Gastrocnemius medialis (tissue), 4 donors: ENCODE measurements at regions not wholly inside any gene's neighbourhood (a gene's known extent, or its start where the extent isn't known, plus 50 kb on each side); places are given as distances from the start of the nearest gene placed in this dataset.

Experiments used
- CTCF ChIP-seq, 5 experiments: fragments of 450-650 bp in 3 of 5; fragments of 200-600 bp in 2 of 5; sonication (generic) in 2 of 5; IDR thresholded peaks in 4 of 5; conservative IDR thresholded peaks in 1 of 5; 1 replicate in 4 of 5; 2 replicates in 1 of 5; pipeline ENCODE4 v1.5.1; 2016 to 2019; ENCODE audit warnings: antibody characterized with exemption in 5 of 5, mild to moderate bottlenecking in 3 of 5, moderate library complexity in 3 of 5
- POLR2A ChIP-seq, 2 donors: fragments of 450-650 bp; IDR thresholded peaks; one replicate each; pipeline ENCODE4 v1.6.1; 2017; ENCODE audit warnings: antibody characterized with exemption in 2 of 2, mild to moderate bottlenecking in 2 of 2, moderate library complexity in 2 of 2

GRCh38 chr3:25156626-25157025 is 271.4 kb upstream of the RARB start:
- no peak for TF ChIP-seq CTCF (IDR thresholded peaks at IDR 0.05 in 4 of 5, conservative IDR thresholded peaks at IDR 0.05 in 1 of 5)
- TF ChIP-seq POLR2A (IDR thresholded peaks at IDR 0.05) = no peak
